ENCODE measurements at regions not wholly inside any gene's neighbourhood (a gene's known extent, or its start where the extent isn't known, plus 50 kb on each side); places are given as distances from the start of the nearest gene placed in this dataset.

GRCh38 chr1:69406244-69406643, 161.5 kb upstream of the LRRC7 start:
- in situ Hi-C loops (cut with HindIII; ENCODE audit: low sequenced_read_pairs): no loop called here

GRCh38 chr1:69409731-69410456, 157.8 kb upstream of the LRRC7 start:
- in situ Hi-C loops (cut with HindIII; ENCODE audit: low sequenced_read_pairs): no loop called here

- in situ Hi-C loops (cut with HindIII; ENCODE audit: low sequenced_read_pairs): no loop called here
Measured at GRCh38 chr1:69410457-69410850, 157.3 kb upstream of the LRRC7 start.

- in situ Hi-C loops (cut with HindIII; ENCODE audit: low sequenced_read_pairs): no loop called here
Measured at GRCh38 chr1:69410893-69411292, 156.8 kb upstream of the LRRC7 start.

DNA sequence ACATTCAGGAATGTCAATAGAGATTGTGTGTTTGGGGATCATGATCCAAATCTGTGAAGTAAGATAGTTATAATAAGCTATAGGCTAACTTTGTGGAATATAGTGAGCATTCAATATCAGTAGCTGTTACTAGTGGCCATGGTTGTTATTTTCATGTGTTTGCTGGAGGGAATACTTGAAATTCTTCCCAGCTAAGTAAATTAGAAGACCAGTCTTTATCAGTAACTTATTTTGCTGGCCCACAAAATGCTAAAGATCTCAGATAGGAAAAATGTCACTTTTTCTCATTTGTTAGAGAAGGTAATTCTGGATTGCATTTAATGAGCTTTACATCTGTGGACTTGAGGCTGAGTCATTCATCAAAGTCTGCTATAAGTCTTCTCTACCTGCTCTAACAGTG, 156.1 kb upstream of the LRRC7 start:
- in situ Hi-C loops (cut with HindIII; ENCODE audit: low sequenced_read_pairs): no loop called here

- in situ Hi-C loops (cut with HindIII; ENCODE audit: low sequenced_read_pairs): no loop called here
Measured at GRCh38 chr1:69413129-69413528, 154.6 kb upstream of the LRRC7 start.

DNA sequence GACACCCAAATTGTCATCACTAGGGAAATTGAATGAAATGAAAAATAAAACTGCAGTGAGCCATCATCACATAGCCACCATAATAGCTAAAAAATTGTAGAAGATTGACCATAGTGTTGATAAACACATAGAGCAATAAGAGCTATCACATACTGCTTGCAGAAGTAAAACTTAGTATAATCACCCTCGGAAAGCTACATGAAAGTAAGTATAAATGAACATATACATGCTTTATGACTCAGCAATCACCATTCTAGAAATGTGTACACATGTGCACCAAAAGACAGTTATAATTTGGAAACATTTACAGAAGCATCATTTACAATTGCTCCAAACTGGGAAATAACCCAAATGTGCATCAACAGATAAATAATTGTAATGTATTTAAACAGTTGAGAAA, 153.1 kb upstream of the LRRC7 start:
- in situ Hi-C loops (cut with HindIII; ENCODE audit: low sequenced_read_pairs): no loop called here

DNA sequence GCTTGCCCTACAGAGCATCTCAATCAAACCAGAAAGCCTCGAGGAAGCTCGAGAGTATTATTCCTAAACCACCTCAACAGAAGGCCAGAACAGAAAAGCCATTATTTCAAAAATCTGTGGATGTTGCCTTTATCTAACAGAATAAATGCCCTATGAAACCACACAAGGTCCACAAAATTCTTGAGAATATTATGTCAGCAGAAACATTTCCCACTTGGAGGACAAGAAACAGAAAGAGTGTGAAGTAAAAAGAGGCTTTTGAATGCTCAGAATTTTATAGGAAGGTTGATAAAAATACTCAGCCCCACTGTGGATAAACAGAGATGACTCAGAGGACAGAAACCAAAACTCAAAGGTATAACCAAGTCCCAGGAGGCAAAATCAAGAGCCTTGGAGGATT, 146.4 kb upstream of the LRRC7 start:
- in situ Hi-C loops (cut with HindIII; ENCODE audit: low sequenced_read_pairs): no loop called here

- in situ Hi-C loops (cut with HindIII; ENCODE audit: low sequenced_read_pairs): no loop called here
Measured at GRCh38 chr1:69425871-69426270, 141.9 kb upstream of the LRRC7 start.

DNA sequence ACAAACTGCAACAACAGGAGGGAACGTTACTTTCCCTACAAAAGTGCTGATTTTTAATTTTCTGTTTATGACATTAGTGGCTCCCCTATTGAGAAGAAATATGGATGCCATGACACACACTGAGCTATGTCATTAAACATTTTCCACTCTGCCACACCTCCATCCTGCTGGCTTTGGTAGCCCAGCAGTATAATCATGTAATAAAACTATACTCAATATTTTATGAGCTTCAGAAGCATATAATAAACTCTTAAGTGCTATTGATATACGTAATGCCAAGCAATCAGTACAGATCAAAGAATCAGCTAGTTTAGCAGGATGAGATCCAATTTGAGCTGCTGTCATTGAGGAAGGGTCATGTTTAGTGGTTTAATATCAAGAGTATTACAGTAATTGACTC, 141.3 kb upstream of the LRRC7 start:
- in situ Hi-C loops (cut with HindIII; ENCODE audit: low sequenced_read_pairs): no loop called here

DNA sequence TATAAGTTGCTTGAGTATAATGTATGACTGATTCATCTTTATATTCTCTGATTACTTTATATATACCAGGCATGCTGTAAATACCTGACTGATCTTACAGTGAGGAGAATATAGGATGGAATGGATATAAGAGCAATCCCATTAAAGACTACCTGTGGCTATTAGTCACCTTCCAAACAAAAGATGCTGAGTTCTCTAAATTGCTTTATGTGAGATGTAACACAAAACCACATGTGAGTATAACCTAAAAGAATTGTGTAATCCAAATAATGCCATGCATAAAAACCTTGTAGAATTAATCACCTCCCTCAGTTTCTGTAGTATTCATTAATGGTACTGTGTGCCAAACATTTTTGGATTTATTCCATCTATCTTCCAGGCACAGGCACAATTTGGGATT, 134.6 kb upstream of the LRRC7 start:
- in situ Hi-C loops (cut with HindIII; ENCODE audit: low sequenced_read_pairs): no loop called here

- in situ Hi-C loops (cut with HindIII; ENCODE audit: low sequenced_read_pairs): no loop called here
Measured at GRCh38 chr1:69436151-69436550, 131.6 kb upstream of the LRRC7 start.

- in situ Hi-C loops (cut with HindIII; ENCODE audit: low sequenced_read_pairs): no loop called here
Measured at GRCh38 chr1:69438056-69438795, 129.5 kb upstream of the LRRC7 start.

- in situ Hi-C loops (cut with HindIII; ENCODE audit: low sequenced_read_pairs): no loop called here
Measured at GRCh38 chr1:69441496-69441895, 126.2 kb upstream of the LRRC7 start.

- in situ Hi-C loops (cut with HindIII; ENCODE audit: low sequenced_read_pairs): no loop called here
Measured at GRCh38 chr1:69451196-69451595, 116.5 kb upstream of the LRRC7 start.

DNA sequence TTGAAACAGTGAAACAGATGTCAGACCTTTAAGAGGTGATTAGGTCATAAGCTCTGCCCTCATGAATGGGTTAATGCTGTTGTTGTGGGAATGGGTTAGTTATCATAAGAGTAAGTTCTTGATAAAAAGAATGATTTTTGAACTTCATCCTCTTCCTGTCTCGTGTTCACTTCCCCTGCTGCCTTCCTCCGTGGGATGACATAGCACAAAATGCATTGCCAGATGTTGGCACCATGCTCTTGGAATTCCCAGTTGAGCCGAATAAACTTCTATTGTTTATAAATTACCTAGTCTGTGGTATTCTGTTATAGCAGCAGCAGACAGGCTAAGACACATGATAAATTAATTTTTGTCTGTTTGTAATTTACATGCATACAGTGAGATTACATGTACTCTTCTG, 112.0 kb upstream of the LRRC7 start:
- in situ Hi-C loops (cut with HindIII; ENCODE audit: low sequenced_read_pairs): no loop called here

- in situ Hi-C loops (cut with HindIII; ENCODE audit: low sequenced_read_pairs): no loop called here
Measured at GRCh38 chr1:69459244-69459643, 108.5 kb upstream of the LRRC7 start.

- in situ Hi-C loops (cut with HindIII; ENCODE audit: low sequenced_read_pairs): no loop called here
Measured at GRCh38 chr1:69475021-69475420, 92.7 kb upstream of the LRRC7 start.

- in situ Hi-C loops (cut with HindIII; ENCODE audit: low sequenced_read_pairs): no loop called here
Measured at GRCh38 chr1:69479734-69480133, 88.0 kb upstream of the LRRC7 start.

DNA sequence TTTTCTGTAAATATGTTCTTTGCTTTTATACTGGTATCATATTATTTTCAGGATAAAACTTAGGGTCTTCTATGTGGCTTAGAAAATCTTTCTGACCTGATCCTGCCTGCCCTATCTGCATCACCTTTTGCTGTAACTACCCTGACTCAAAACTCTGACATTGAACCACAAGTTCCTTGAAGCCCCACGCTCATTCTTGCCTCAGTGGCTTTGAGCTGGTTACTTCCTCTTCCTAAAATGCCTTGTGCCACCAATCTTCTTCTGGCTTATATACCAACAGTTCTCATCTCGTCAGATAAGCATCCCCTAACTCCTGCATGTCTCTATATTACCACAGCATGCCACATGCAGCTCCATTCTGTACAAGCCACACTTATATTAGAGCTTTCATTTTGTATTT, 84.5 kb upstream of the LRRC7 start:
- in situ Hi-C loops (cut with HindIII; ENCODE audit: low sequenced_read_pairs): no loop called here

GRCh38 chr1:69485616-69486015, 82.1 kb upstream of the LRRC7 start:
- in situ Hi-C loops (cut with HindIII; ENCODE audit: low sequenced_read_pairs): no loop called here

GRCh38 chr1:69491416-69491815, 76.3 kb upstream of the LRRC7 start:
- in situ Hi-C loops (cut with HindIII; ENCODE audit: low sequenced_read_pairs): no loop called here

- in situ Hi-C loops (cut with HindIII; ENCODE audit: low sequenced_read_pairs): no loop called here
Measured at GRCh38 chr1:69492286-69492685, 75.4 kb upstream of the LRRC7 start.
